ENCODE measurements at regions not wholly inside any gene's neighbourhood (a gene's known extent, or its start where the extent isn't known, plus 50 kb on each side); places are given as distances from the start of the nearest gene placed in this dataset.

- no peak for TF ChIP-seq CTCF (IDR thresholded peaks at IDR 0.05 in 4 of 5, conservative IDR thresholded peaks at IDR 0.05 in 1 of 5)
- no peak for TF ChIP-seq POLR2A (IDR thresholded peaks at IDR 0.05)
Observed at GRCh38 chr14:89015016-89015415, 190.6 kb downstream of the TTC8 start.

Measured in gastrocnemius medialis (tissue), 4 donors.